GM10248 (cell line): ENCODE measurements at regions not wholly inside any gene's neighbourhood (a gene's known extent, or its start where the extent isn't known, plus 50 kb on each side); places are given as distances from the start of the nearest gene placed in this dataset.
A peak's percentile ranks its signal among the peaks of the same experiment; 100 is the strongest.

Experiments used
- CTCF ChIA-PET: fragments of 300-600 bp; sonication (Branson Sonifier 250); formaldehyde crosslinking; extraction: SDS; loops from one replicate; lab custom pipeline; 2021; ENCODE audit warnings: antibody characterized with exemption; lab: Yijun Ruan, JAX
- POLR2A ChIA-PET: fragments of 350-650 bp; sonication (Branson Sonifier 250); formaldehyde crosslinking; extraction: SDS; loops from one replicate; lab custom pipeline; 2020; ENCODE audit warnings: antibody characterized with exemption; lab: Yijun Ruan, JAX
- DNase-seq: peaks from one replicate; pipeline ENCODE4 v3.0.0; 2012; ENCODE audit errors: extremely low spot score
- CTCF ChIP-seq: IDR thresholded peaks from 2 replicates; pipeline ENCODE4 v1.5.1; 2012; ENCODE audit warnings: mild to moderate bottlenecking, low read depth; ENCODE audit errors: extremely low read depth, missing control alignments, control extremely low read depth

GRCh38 chr3:177772908-177773557, 575.8 kb upstream of the TBL1XR1 start:
- no peak for TF ChIP-seq CTCF
- no peak for DNase-seq
- ChIA-PET POLR2A (no interaction called here), CTCF (interaction anchor here (0.7 to 1.2 kb wide), 4 partner anchors 11 to 901 kb away, joined by 3 read pairs; no protein-coding TSS in a partner anchor)

GRCh38 chr3:177773717-177774116, 576.4 kb upstream of the TBL1XR1 start:
- POLR2A ChIA-PET = no interaction called here
- DNase-seq = no peak
- TF ChIP-seq CTCF = no peak
- CTCF ChIA-PET = interaction anchor here (0.7 to 1.2 kb wide), 4 partner anchors 10 to 901 kb away, joined by 3 read pairs; no protein-coding TSS in a partner anchor

GRCh38 chr3:177776661-177777101, 579.4 kb upstream of the TBL1XR1 start:
- no peak for TF ChIP-seq CTCF
- DNase-seq = no peak
- CTCF ChIA-PET = interaction anchor here (1.1 to 4.4 kb wide), 5 partner anchors 9 to 725 kb away, joined by 3 to 28 read pairs (median 13); no protein-coding TSS in a partner anchor
- POLR2A ChIA-PET = no interaction called here

- TF ChIP-seq CTCF = peak; percentile 53
- DNase-seq = peak; percentile 37
- CTCF ChIA-PET = interaction anchor here (0.7 to 4.4 kb wide), 22 partner anchors 8 to 905 kb away, joined by 3 to 28 read pairs (median 3); no protein-coding TSS in a partner anchor
- POLR2A ChIA-PET = no interaction called here
These were observed 580.4 kb upstream of the TBL1XR1 start for GRCh38 chr3:177777699-177778098.

GRCh38 chr3:177778633-177779032, 581.4 kb upstream of the TBL1XR1 start:
- ChIA-PET POLR2A (no interaction called here), CTCF (interaction anchor here (0.8 to 4.4 kb wide), 15 partner anchors 9 to 906 kb away, joined by 3 to 28 read pairs (median 3); no protein-coding TSS in a partner anchor)
- DNase-seq = no peak
- no peak for TF ChIP-seq CTCF

GRCh38 chr3:177781686-177782161, 584.4 kb upstream of the TBL1XR1 start:
- POLR2A ChIA-PET = no interaction called here
- TF ChIP-seq CTCF = no peak
- no peak for DNase-seq
- CTCF ChIA-PET = no interaction called here
